OCI-LY3 (cell line): ENCODE measurements at regions not wholly inside any gene's neighbourhood (a gene's known extent, or its start where the extent isn't known, plus 50 kb on each side); places are given as distances from the start of the nearest gene placed in this dataset.

Experiments used
- CTCF ChIP-seq: fragments of 200-600, 300-600 bp; sonication (generic); IDR thresholded peaks from 2 replicates; pipeline ENCODE4 v1.5.1; 2014; ENCODE audit warnings: antibody characterized with exemption, low read length, low read depth
- EZH2phosphoT487 ChIP-seq: fragments of 200-600 bp; shearing (Covaris generic); IDR thresholded peaks from 2 replicates; pipeline ENCODE4 v1.6.1; 2018; ENCODE audit warnings: antibody characterized with exemption, mixed run types, low read depth

DNA sequence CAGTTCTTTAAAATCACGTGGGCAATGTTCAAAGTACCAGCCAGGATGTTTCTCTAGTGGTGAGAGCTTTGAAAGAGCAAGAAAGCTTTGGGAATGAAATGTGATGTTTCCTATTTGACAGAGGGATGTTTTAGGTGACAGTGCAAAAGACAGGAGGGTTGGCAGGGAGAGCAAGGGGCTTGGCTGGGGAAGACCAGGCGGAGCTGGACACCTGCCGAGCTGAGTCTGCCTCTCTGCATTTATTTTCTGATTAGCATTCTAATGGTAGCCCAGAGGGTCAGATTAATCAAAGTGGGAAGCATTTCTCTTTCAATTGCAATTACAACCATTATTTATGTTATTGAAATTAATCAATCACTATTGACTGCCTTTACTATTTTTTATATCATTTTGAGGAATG is 145.4 kb upstream of the RAB12 start:
- TF ChIP-seq CTCF (no peak), EZH2phosphoT487 (no peak)
